SKM-1 (cell line): ENCODE measurements at regions not wholly inside any gene's neighbourhood (a gene's known extent, or its start where the extent isn't known, plus 50 kb on each side); places are given as distances from the start of the nearest gene placed in this dataset.
"Not testable (repeated sequence)": the region's sequence is repeated elsewhere in the genome, so short reads cannot be mapped to it uniquely, and the experiment has no call there.

Experiments used
- DNase-seq: peaks from one replicate; lab custom pipeline; 2025; ENCODE audit not compliant: unreplicated experiment; lab: John Stamatoyannopoulos, UW

GRCh38 chr15:54843006-54843405 lies 353.7 kb downstream of the RSL24D1 start:
- no peak for DNase-seq

GRCh38 chr15:54841701-54842305 lies 354.9 kb downstream of the RSL24D1 start:
- no peak for DNase-seq

- DNase-seq, result no peak
Measured at GRCh38 chr15:54840621-54841398, 355.9 kb downstream of the RSL24D1 start.

- DNase-seq, result no peak
Measured at GRCh38 chr15:54839379-54839778, 357.4 kb downstream of the RSL24D1 start.

GRCh38 chr15:54836052-54836795 lies 360.5 kb downstream of the RSL24D1 start:
- DNase-seq, result no peak

GRCh38 chr15:54829821-54830220 lies 366.9 kb downstream of the RSL24D1 start:
- no peak for DNase-seq

- DNase-seq, result no peak
Measured at GRCh38 chr15:54820811-54821210, 375.9 kb downstream of the RSL24D1 start.

GRCh38 chr15:54820098-54820497 lies 376.6 kb downstream of the RSL24D1 start:
- no peak for DNase-seq

GRCh38 chr15:54816401-54816800 lies 380.3 kb downstream of the RSL24D1 start:
- no peak for DNase-seq

- DNase-seq, result no peak
Measured at GRCh38 chr15:54815556-54815955, 381.2 kb downstream of the RSL24D1 start.

- no peak for DNase-seq
Measured at GRCh38 chr15:54812383-54812782, 384.4 kb downstream of the RSL24D1 start.

- no peak for DNase-seq
Measured at GRCh38 chr15:54810496-54810895, 386.2 kb downstream of the RSL24D1 start.

GRCh38 chr15:54810031-54810430 lies 386.7 kb downstream of the RSL24D1 start:
- no peak for DNase-seq

- DNase-seq, result no peak
Measured at GRCh38 chr15:54808321-54808720, 388.4 kb downstream of the RSL24D1 start.

GRCh38 chr15:54803987-54804386 lies 392.8 kb downstream of the RSL24D1 start:
- no peak for DNase-seq

- DNase-seq, result peak; percentile 82
Measured at GRCh38 chr15:54803134-54803808, 393.5 kb downstream of the RSL24D1 start.

- no peak for DNase-seq
Measured at GRCh38 chr15:54792526-54792925, 404.2 kb downstream of the RSL24D1 start.

- DNase-seq, result no peak
Measured at GRCh38 chr15:54790693-54791092, 406.0 kb downstream of the RSL24D1 start.

GRCh38 chr15:54789376-54789775 lies 407.4 kb downstream of the RSL24D1 start:
- peak; percentile 13 for DNase-seq

- not testable (repeated sequence) for DNase-seq
Measured at GRCh38 chr15:54781220-54781619, 415.5 kb downstream of the RSL24D1 start.

- no peak for DNase-seq
Measured at GRCh38 chr15:54779271-54779670, 417.5 kb downstream of the RSL24D1 start.
